ENCODE measurements at regions not wholly inside any gene's neighbourhood (a gene's known extent, or its start where the extent isn't known, plus 50 kb on each side); places are given as distances from the start of the nearest gene placed in this dataset.

DNA sequence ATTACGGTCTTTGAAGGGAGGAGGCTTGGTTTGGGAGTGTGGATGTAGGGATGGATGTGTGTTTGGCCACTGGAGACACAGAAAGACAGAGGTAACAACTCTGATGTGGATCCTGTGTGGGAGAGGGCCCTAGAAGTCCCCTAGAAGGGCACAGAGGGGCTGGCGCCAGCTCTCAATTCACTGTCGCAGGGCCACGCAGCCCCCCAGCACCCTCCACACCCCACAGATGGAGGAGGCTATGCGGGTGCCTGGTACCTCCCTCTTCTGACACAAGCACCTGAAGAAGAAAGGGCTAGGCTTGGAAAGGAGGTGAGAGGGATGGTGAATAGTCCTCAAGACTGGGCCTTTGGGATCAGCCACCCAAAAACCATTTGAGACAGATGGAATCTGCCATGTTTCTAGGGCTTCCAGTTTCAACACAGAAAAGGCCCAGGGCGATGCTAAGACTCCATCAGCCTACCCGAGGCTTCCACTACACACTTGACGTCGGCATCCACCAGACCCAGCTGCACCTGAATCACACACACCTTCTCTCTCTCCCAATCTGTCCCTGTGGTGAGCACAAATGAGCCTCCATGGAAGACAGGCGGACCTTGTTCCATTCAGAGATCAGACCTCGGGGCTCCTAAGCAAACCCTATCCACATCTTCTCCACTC is 413.5 kb upstream of the HS6ST1 start:
- TF ChIP-seq, protein P1, sequence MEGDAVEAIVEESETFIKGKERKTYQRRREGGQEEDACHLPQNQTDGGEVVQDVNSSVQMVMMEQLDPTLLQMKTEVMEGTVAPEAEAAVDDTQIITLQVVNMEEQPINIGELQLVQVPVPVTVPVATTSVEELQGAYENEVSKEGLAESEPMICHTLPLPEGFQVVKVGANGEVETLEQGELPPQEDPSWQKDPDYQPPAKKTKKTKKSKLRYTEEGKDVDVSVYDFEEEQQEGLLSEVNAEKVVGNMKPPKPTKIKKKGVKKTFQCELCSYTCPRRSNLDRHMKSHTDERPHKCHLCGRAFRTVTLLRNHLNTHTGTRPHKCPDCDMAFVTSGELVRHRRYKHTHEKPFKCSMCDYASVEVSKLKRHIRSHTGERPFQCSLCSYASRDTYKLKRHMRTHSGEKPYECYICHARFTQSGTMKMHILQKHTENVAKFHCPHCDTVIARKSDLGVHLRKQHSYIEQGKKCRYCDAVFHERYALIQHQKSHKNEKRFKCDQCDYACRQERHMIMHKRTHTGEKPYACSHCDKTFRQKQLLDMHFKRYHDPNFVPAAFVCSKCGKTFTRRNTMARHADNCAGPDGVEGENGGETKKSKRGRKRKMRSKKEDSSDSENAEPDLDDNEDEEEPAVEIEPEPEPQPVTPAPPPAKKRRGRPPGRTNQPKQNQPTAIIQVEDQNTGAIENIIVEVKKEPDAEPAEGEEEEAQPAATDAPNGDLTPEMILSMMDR (IDR thresholded peaks at IDR 0.05; ENCODE audit: low read depth, low read length) = no peak
- no peak for TF ChIP-seq EZH2phosphoT487 (IDR thresholded peaks at IDR 0.05; ENCODE audit: low read depth)
